ENCODE measurements at regions not wholly inside any gene's neighbourhood (a gene's known extent, or its start where the extent isn't known, plus 50 kb on each side); places are given as distances from the start of the nearest gene placed in this dataset.

GRCh38 chr4:135598151-135598550, 1396.6 kb upstream of the PABPC4L start:
- TF ChIP-seq, protein P1, sequence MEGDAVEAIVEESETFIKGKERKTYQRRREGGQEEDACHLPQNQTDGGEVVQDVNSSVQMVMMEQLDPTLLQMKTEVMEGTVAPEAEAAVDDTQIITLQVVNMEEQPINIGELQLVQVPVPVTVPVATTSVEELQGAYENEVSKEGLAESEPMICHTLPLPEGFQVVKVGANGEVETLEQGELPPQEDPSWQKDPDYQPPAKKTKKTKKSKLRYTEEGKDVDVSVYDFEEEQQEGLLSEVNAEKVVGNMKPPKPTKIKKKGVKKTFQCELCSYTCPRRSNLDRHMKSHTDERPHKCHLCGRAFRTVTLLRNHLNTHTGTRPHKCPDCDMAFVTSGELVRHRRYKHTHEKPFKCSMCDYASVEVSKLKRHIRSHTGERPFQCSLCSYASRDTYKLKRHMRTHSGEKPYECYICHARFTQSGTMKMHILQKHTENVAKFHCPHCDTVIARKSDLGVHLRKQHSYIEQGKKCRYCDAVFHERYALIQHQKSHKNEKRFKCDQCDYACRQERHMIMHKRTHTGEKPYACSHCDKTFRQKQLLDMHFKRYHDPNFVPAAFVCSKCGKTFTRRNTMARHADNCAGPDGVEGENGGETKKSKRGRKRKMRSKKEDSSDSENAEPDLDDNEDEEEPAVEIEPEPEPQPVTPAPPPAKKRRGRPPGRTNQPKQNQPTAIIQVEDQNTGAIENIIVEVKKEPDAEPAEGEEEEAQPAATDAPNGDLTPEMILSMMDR (IDR thresholded peaks at IDR 0.05): no peak
- TF ChIP-seq POLR2A (IDR thresholded peaks at IDR 0.05): no peak

Measured in prostate gland (tissue), 2 donors.